Lung (tissue), 11 donors: ENCODE measurements at regions not wholly inside any gene's neighbourhood (a gene's known extent, or its start where the extent isn't known, plus 50 kb on each side); places are given as distances from the start of the nearest gene placed in this dataset.
A peak's percentile ranks its signal among the peaks of the same experiment; 100 is the strongest.

Experiments
- ATAC-seq: fragments of 200-7000 bp; cut with Tn5 transposase; one replicate; pipeline ENCODE4 v1.9.1; 2020; ENCODE audit warnings: moderate number of reproducible peaks; ENCODE audit not compliant: insufficient read depth, low FRiP score
- DNase-seq, 3 donors: peaks; one replicate each; pipeline ENCODE4 v3.0.0-alpha.2; 2013 to 2017
- H3K27ac ChIP-seq, 2 donors: one replicate each; pipeline ENCODE4 v1.5.1; 2013; ENCODE audit warnings: mild to moderate bottlenecking in 2 of 2, moderate library complexity in 2 of 2, control low read depth in 1 of 2, inconsistent platforms in 1 of 2, low read depth in 1 of 2, low read length in 1 of 2
- H3K27me3 ChIP-seq, 3 donors: one replicate each; pipeline ENCODE4 v1.5.1; 2013; ENCODE audit warnings: low read length in 2 of 3; ENCODE audit not compliant: control insufficient read depth in 3 of 3, insufficient read depth in 3 of 3
- H3K36me3 ChIP-seq, 4 donors: one replicate each; pipeline ENCODE4 v1.5.1; 2013; ENCODE audit warnings: low read length in 4 of 4, mild to moderate bottlenecking in 1 of 4, moderate library complexity in 1 of 4; ENCODE audit not compliant: control insufficient read depth in 4 of 4, insufficient read depth in 4 of 4
- H3K4me1 ChIP-seq, 5 donors: one replicate each; pipeline ENCODE4 v1.5.1; 2013; ENCODE audit warnings: low read length in 5 of 5, mild to moderate bottlenecking in 2 of 5, moderate library complexity in 1 of 5; ENCODE audit not compliant: control insufficient read depth in 5 of 5, insufficient read depth in 5 of 5
- H3K4me3 ChIP-seq: one replicate; pipeline ENCODE4 v1.5.1; 2013; ENCODE audit warnings: mild to moderate bottlenecking, control low read depth, moderate library complexity
- H3K9ac ChIP-seq, 2 donors: one replicate each; pipeline ENCODE4 v1.5.1; 2013; ENCODE audit warnings: low read length in 2 of 2, control low read depth in 1 of 2; ENCODE audit not compliant: insufficient read depth in 1 of 2
- H3K9me3 ChIP-seq, 4 donors: one replicate each; pipeline ENCODE4 v1.5.1; 2013; ENCODE audit warnings: low read length in 3 of 4, mild to moderate bottlenecking in 1 of 4, moderate library complexity in 1 of 4; ENCODE audit not compliant: control insufficient read depth in 4 of 4, insufficient read depth in 3 of 4
- CTCF ChIP-seq: IDR thresholded peaks from 2 replicates; pipeline ENCODE4 v1.5.1; 2012; ENCODE audit warnings: mild to moderate bottlenecking; ENCODE audit errors: control extremely low read depth, extremely low read depth
- WGBS, 2 donors: extraction: QIAGEN DNeasy Blood & Tissue Kit; methylation state at CpG; one replicate each; pipeline ENCODE4 v1.1.7; 2013; 5-methylcytosine and 5-hydroxymethylcytosine counted together
- donor health status: control.
- donor health status: control.
- donor health status: Bipolar disorder and iron deficiency.
- donor health status: healthy.
- donor health status: DM: yes; HTN: yes; CAD: no.

DNA sequence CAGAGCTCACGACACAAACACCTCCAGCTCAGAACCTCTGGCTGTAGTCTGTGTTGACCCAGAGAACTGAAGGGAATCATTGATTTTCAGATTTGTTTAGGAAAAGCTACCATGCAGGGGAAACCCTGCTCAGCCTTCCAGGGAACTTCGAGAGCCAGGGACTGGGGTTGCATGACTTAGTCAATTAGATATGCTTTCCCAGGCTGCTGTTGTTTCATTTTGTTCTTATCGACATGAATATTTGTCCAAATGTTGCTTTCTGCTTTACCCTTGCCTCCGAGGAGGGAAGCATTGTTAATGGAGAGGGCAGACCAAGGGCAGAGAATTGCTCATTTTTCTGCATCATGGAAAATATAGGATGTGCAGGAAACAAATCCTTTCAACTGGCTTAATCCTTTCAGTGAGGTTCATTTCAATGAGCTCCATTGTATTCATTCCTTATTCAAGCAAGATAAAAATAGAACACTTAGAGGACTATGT, 82.5 kb downstream of the KLF5 start:
- H3K27me3 ChIP-seq, result no peaks in the 10 kb centered on the region
- no peak for TF ChIP-seq CTCF
- H3K36me3 ChIP-seq, result no peaks in the 10 kb centered on the region
- H3K27ac ChIP-seq, result peak overlapping the region in 1 of 2 donors; percentile 45
- DNase-seq, result peak in 1 of 3 donors; percentile 12
- ATAC-seq, result no peak
- no peak overlapping the region for H3K9ac ChIP-seq
- WGBS, 2 donors, result 50 to 71% methylated on average over 4 of the region's 4 CpGs
- no peaks in the 10 kb centered on the region for H3K9me3 ChIP-seq
- no peak overlapping the region for H3K4me3 ChIP-seq
- peaks cover 0 to 15% (median 3%) of the 10 kb centered on the region in 5 donors for H3K4me1 ChIP-seq

DNA sequence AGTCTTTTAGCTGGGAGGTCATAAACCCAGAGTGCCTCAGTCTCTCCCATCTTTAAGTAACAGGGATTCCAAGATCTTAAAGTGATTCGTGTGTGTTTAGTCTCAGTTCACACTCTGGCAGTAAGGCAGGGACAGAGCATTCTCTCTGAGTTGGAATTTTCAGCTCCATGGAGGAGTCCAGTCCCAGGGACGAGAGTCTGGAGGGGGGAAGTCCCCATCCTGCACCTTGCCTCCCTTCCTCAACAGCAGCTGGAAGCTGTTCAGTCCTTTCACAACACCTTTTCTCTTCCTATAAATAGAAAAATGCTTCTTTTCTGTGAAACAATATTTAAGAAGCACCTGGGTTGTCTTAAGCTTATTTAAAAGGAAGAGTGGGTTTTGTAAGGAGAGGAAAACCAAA, 82.0 kb downstream of the KLF5 start:
- H3K4me1 ChIP-seq, result peaks cover 0 to 15% (median 3%) of the 10 kb centered on the region in 5 donors
- WGBS, 2 donors, result 42 to 62% methylated on average over 2 of the region's 2 CpGs
- H3K9me3 ChIP-seq, result no peaks in the 10 kb centered on the region
- no peaks in the 10 kb centered on the region for H3K36me3 ChIP-seq
- H3K27ac ChIP-seq, result peak overlapping the region in 1 of 2 donors; percentile 45
- H3K4me3 ChIP-seq, result no peak overlapping the region
- no peak overlapping the region for H3K9ac ChIP-seq
- ATAC-seq (no peak), DNase-seq (no peak)
- no peaks in the 10 kb centered on the region for H3K27me3 ChIP-seq
- TF ChIP-seq CTCF, result no peak

DNA sequence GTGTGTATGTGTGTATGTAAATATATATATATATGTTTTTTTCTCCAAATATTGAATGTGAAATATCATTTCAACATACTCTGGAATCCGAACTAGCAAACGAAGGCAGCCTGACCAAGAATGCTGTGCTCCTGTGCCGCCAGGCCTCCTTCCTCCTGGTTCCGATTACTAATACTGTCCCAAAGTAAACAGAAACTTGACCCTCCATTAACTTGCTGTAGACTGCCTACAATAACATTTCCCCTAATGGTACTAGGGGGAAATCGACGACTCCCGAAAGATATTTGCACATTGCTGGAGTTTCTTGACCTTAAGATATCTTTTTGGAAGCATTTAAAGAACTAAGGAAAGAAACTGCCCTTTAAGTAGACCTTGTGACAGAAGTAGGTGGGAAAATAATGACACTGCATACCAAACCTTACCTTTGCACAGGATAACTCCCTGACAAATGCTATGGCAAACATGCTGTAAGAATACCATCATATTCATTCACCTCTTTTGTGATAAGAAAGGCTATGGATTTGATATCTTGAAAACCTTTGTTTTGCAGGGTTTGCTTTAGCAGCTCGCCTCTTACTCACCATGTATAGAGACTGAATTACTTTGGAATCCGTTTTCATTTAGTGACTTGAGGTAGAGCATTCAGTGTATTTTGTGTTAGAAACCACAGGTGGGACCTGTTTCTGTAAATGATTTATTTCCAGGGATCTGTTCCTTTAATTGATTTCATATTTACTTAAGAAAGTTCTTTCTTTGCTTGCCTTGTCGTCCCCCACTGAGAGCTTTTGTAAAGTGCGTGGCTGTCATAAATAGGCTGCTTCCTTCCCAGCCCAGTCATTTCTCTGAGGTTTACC, 80.1 kb downstream of the KLF5 start:
- H3K27me3 ChIP-seq, result no peaks in the 10 kb centered on the region
- peak overlapping the region in 1 of 2 donors; percentile 73 for H3K27ac ChIP-seq
- H3K4me3 ChIP-seq, result no peak overlapping the region
- DNase-seq (peak in 2 of 3 donors; percentile 36 to 38), ATAC-seq (peak; percentile 57)
- WGBS, 2 donors, result 46 to 69% methylated on average over 11 of the region's 11 CpGs
- no peaks in the 10 kb centered on the region for H3K36me3 ChIP-seq
- no peak for TF ChIP-seq CTCF
- H3K4me1 ChIP-seq, result peaks cover 0 to 15% (median 3%) of the 10 kb centered on the region in 5 donors
- H3K9ac ChIP-seq, result peak overlapping the region in 1 of 2 donors; percentile 13
- peaks cover 0 to 3% (median 0%) of the 10 kb centered on the region in 4 donors for H3K9me3 ChIP-seq
